T-helper 1 cell treated with Interleukin-12 subunit alpha and Interleukin-12 subunit beta and Interleukin-4 antibody, amounts not matched to agents 30 μg/mL and 1 μg/mL, for 36 hours (primary cell): ENCODE measurements at regions not wholly inside any gene's neighbourhood (a gene's known extent, or its start where the extent isn't known, plus 50 kb on each side); places are given as distances from the start of the nearest gene placed in this dataset.

ENCODE experiments used
- H3K27ac Mint-ChIP-seq: one replicate; pipeline ENCODE4 v1.8.0; 2021; ENCODE audit warnings: mild to moderate bottlenecking, mixed read lengths
- H3K27me3 Mint-ChIP-seq: one replicate; pipeline ENCODE4 v1.8.0; 2021; ENCODE audit warnings: low read depth, mixed read lengths
- H3K36me3 Mint-ChIP-seq: one replicate; pipeline ENCODE4 v1.8.0; 2021; ENCODE audit warnings: low read depth, mixed read lengths
- H3K4me1 Mint-ChIP-seq: one replicate; pipeline ENCODE4 v1.8.0; 2021; ENCODE audit warnings: low read depth, mixed read lengths
- H3K4me3 Mint-ChIP-seq: one replicate; pipeline ENCODE4 v1.8.0; 2021; ENCODE audit warnings: mild to moderate bottlenecking, moderate library complexity, mixed read lengths
- H3K9me3 Mint-ChIP-seq: one replicate; pipeline ENCODE4 v1.8.0; 2021; ENCODE audit warnings: mixed read lengths

GRCh38 chr10:89115876-89116627, 91.1 kb downstream of the CH25H start:
- Mint-ChIP-seq H3K36me3 (no peaks in the 10 kb centered on the region), H3K9me3 (peaks cover 4% of the 10 kb centered on the region), H3K27ac (no peak overlapping the region), H3K4me1 (no peaks in the 10 kb centered on the region), H3K4me3 (no peak overlapping the region), H3K27me3 (peaks cover 65% of the 10 kb centered on the region)

- Mint-ChIP-seq H3K4me3 (no peak overlapping the region), H3K4me1 (no peaks in the 10 kb centered on the region)
These were observed 92.1 kb downstream of the CH25H start for GRCh38 chr10:89114846-89115625.

GRCh38 chr10:89102735-89103134, 104.4 kb downstream of the CH25H start:
- H3K36me3 Mint-ChIP-seq, result no peaks in the 10 kb centered on the region
- H3K27me3 Mint-ChIP-seq, result peaks cover 16% of the 10 kb centered on the region
- no peak overlapping the region for H3K4me3 Mint-ChIP-seq

More at GRCh38 chr10:89114846-89115625, 92.1 kb downstream of the CH25H start:
- H3K36me3 Mint-ChIP-seq, result no peaks in the 10 kb centered on the region
- H3K27me3 Mint-ChIP-seq, result peaks cover 62% of the 10 kb centered on the region
- H3K27ac Mint-ChIP-seq, result no peak overlapping the region
- peaks cover 4% of the 10 kb centered on the region for H3K9me3 Mint-ChIP-seq

GRCh38 chr10:89101943-89102342, 105.2 kb downstream of the CH25H start:
- Mint-ChIP-seq H3K27ac (no peak overlapping the region), H3K9me3 (peaks cover 5% of the 10 kb centered on the region), H3K36me3 (no peaks in the 10 kb centered on the region), H3K4me1 (no peaks in the 10 kb centered on the region), H3K4me3 (no peak overlapping the region), H3K27me3 (peaks cover 16% of the 10 kb centered on the region)

More at GRCh38 chr10:89102735-89103134, 104.4 kb downstream of the CH25H start:
- no peak overlapping the region for H3K27ac Mint-ChIP-seq
- peaks cover 6% of the 10 kb centered on the region for H3K9me3 Mint-ChIP-seq
- no peaks in the 10 kb centered on the region for H3K4me1 Mint-ChIP-seq

- H3K9me3 Mint-ChIP-seq, result no peaks in the 10 kb centered on the region
- H3K27ac Mint-ChIP-seq, result no peak overlapping the region
- no peaks in the 10 kb centered on the region for H3K36me3 Mint-ChIP-seq
- H3K4me1 Mint-ChIP-seq, result no peaks in the 10 kb centered on the region
- H3K4me3 Mint-ChIP-seq, result no peak overlapping the region
- peaks cover 12% of the 10 kb centered on the region for H3K27me3 Mint-ChIP-seq
These were observed 106.4 kb downstream of the CH25H start for GRCh38 chr10:89100680-89101079.

- H3K36me3 Mint-ChIP-seq, result no peaks in the 10 kb centered on the region
- H3K27me3 Mint-ChIP-seq, result peaks cover 28% of the 10 kb centered on the region
- H3K4me3 Mint-ChIP-seq, result no peak overlapping the region
- no peak overlapping the region for H3K27ac Mint-ChIP-seq
- H3K4me1 Mint-ChIP-seq, result no peaks in the 10 kb centered on the region
- H3K9me3 Mint-ChIP-seq, result no peaks in the 10 kb centered on the region
These were observed 106.6 kb downstream of the FAS start for GRCh38 chr10:89097226-89097625.

- H3K27ac Mint-ChIP-seq, result no peak overlapping the region
- H3K4me3 Mint-ChIP-seq, result no peak overlapping the region
- H3K9me3 Mint-ChIP-seq, result no peaks in the 10 kb centered on the region
- H3K27me3 Mint-ChIP-seq, result peaks cover 33% of the 10 kb centered on the region
- H3K4me1 Mint-ChIP-seq, result no peaks in the 10 kb centered on the region
- no peaks in the 10 kb centered on the region for H3K36me3 Mint-ChIP-seq
These were observed 105.2 kb downstream of the FAS start for GRCh38 chr10:89095701-89096391.

GRCh38 chr10:89093728-89094127, 103.1 kb downstream of the FAS start:
- H3K9me3 Mint-ChIP-seq, result no peaks in the 10 kb centered on the region
- no peaks in the 10 kb centered on the region for H3K36me3 Mint-ChIP-seq
- H3K4me1 Mint-ChIP-seq, result no peaks in the 10 kb centered on the region
- no peak overlapping the region for H3K27ac Mint-ChIP-seq
- H3K4me3 Mint-ChIP-seq, result no peak overlapping the region
- peaks cover 28% of the 10 kb centered on the region for H3K27me3 Mint-ChIP-seq

- no peak overlapping the region for H3K27ac Mint-ChIP-seq
- H3K27me3 Mint-ChIP-seq, result peaks cover 25% of the 10 kb centered on the region
- H3K36me3 Mint-ChIP-seq, result no peaks in the 10 kb centered on the region
- no peaks in the 10 kb centered on the region for H3K4me1 Mint-ChIP-seq
- no peak overlapping the region for H3K4me3 Mint-ChIP-seq
- no peaks in the 10 kb centered on the region for H3K9me3 Mint-ChIP-seq
These were observed 102.4 kb downstream of the FAS start for GRCh38 chr10:89092981-89093380.

- no peak overlapping the region for H3K4me3 Mint-ChIP-seq
- H3K9me3 Mint-ChIP-seq, result no peaks in the 10 kb centered on the region
- no peaks in the 10 kb centered on the region for H3K36me3 Mint-ChIP-seq
- H3K27ac Mint-ChIP-seq, result no peak overlapping the region
- peaks cover 26% of the 10 kb centered on the region for H3K27me3 Mint-ChIP-seq
- no peaks in the 10 kb centered on the region for H3K4me1 Mint-ChIP-seq
These were observed 101.8 kb downstream of the FAS start for GRCh38 chr10:89092439-89092838.

GRCh38 chr10:89091496-89091895, 100.9 kb downstream of the FAS start:
- no peak overlapping the region for H3K4me3 Mint-ChIP-seq
- H3K27me3 Mint-ChIP-seq, result peaks cover 29% of the 10 kb centered on the region
- peaks cover 2% of the 10 kb centered on the region for H3K4me1 Mint-ChIP-seq
- no peaks in the 10 kb centered on the region for H3K36me3 Mint-ChIP-seq
- no peaks in the 10 kb centered on the region for H3K9me3 Mint-ChIP-seq
- no peak overlapping the region for H3K27ac Mint-ChIP-seq

- Mint-ChIP-seq H3K27ac (no peak overlapping the region), H3K9me3 (no peaks in the 10 kb centered on the region), H3K4me3 (no peak overlapping the region), H3K36me3 (no peaks in the 10 kb centered on the region), H3K4me1 (peaks cover 2% of the 10 kb centered on the region), H3K27me3 (peaks cover 29% of the 10 kb centered on the region)
These were observed 100.3 kb downstream of the FAS start for GRCh38 chr10:89090756-89091445.

GRCh38 chr10:89086801-89087521, 96.4 kb downstream of the FAS start:
- no peak overlapping the region for H3K4me3 Mint-ChIP-seq
- H3K27me3 Mint-ChIP-seq, result peaks cover 16% of the 10 kb centered on the region
- H3K27ac Mint-ChIP-seq, result no peak overlapping the region
- H3K9me3 Mint-ChIP-seq, result no peaks in the 10 kb centered on the region
- H3K36me3 Mint-ChIP-seq, result no peaks in the 10 kb centered on the region
- H3K4me1 Mint-ChIP-seq, result peaks cover 2% of the 10 kb centered on the region

- Mint-ChIP-seq H3K4me1 (peaks cover 5% of the 10 kb centered on the region), H3K9me3 (no peaks in the 10 kb centered on the region), H3K36me3 (no peaks in the 10 kb centered on the region), H3K27ac (no peak overlapping the region), H3K27me3 (peaks cover 24% of the 10 kb centered on the region), H3K4me3 (no peak overlapping the region)
These were observed 94.6 kb downstream of the FAS start for GRCh38 chr10:89085153-89085552.
